ENCODE measurements at regions not wholly inside any gene's neighbourhood (a gene's known extent, or its start where the extent isn't known, plus 50 kb on each side); places are given as distances from the start of the nearest gene placed in this dataset.

GRCh38 chr16:9197957-9198661, 106.7 kb downstream of the HAPSTR1 start:
- no peak overlapping the region for H3K27ac ChIP-seq (ENCODE audit: low read length)
- no peak overlapping the region for H3K4me3 ChIP-seq (ENCODE audit: low read depth in 1 of 2, low read length in 2 of 2)
- H3K36me3 ChIP-seq (ENCODE audit: insufficient read depth, low read length) = no peaks in the 10 kb centered on the region
- DNase-seq = no peak
- no peaks in the 10 kb centered on the region for H3K79me2 ChIP-seq (ENCODE audit: insufficient read depth, low read length)
- no peak overlapping the region for H3K9ac ChIP-seq (ENCODE audit: low read depth, low read length)
- H2AFZ ChIP-seq (ENCODE audit: low read depth, low read length) = no peak overlapping the region
- H4K20me1 ChIP-seq (ENCODE audit: insufficient read depth, low read length) = no peaks in the 10 kb centered on the region
- no peak overlapping the region for H3K4me2 ChIP-seq (ENCODE audit: insufficient read depth, low read length)
- TF ChIP-seq, protein P1, sequence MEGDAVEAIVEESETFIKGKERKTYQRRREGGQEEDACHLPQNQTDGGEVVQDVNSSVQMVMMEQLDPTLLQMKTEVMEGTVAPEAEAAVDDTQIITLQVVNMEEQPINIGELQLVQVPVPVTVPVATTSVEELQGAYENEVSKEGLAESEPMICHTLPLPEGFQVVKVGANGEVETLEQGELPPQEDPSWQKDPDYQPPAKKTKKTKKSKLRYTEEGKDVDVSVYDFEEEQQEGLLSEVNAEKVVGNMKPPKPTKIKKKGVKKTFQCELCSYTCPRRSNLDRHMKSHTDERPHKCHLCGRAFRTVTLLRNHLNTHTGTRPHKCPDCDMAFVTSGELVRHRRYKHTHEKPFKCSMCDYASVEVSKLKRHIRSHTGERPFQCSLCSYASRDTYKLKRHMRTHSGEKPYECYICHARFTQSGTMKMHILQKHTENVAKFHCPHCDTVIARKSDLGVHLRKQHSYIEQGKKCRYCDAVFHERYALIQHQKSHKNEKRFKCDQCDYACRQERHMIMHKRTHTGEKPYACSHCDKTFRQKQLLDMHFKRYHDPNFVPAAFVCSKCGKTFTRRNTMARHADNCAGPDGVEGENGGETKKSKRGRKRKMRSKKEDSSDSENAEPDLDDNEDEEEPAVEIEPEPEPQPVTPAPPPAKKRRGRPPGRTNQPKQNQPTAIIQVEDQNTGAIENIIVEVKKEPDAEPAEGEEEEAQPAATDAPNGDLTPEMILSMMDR (IDR thresholded peaks at IDR 0.05; ENCODE audit: borderline replicate concordance, extremely low read depth, low read length, poor library complexity, severe bottlenecking) = no peak
- no peak for TF ChIP-seq EZH2 (IDR thresholded peaks at IDR 0.05; ENCODE audit: borderline replicate concordance, low read depth, low read length, severe bottlenecking)
- H3K27me3 ChIP-seq (ENCODE audit: insufficient read depth, low read length, poor library complexity) = no peaks in the 10 kb centered on the region
- H3K9me3 ChIP-seq (ENCODE audit: insufficient read depth, low read length, severe bottlenecking) = no peaks in the 10 kb centered on the region
- H3K4me1 ChIP-seq (ENCODE audit: insufficient read depth, low read length) = no peaks in the 10 kb centered on the region
- no peak for ATAC-seq (ENCODE audit: insufficient read depth, low read depth)

DNA sequence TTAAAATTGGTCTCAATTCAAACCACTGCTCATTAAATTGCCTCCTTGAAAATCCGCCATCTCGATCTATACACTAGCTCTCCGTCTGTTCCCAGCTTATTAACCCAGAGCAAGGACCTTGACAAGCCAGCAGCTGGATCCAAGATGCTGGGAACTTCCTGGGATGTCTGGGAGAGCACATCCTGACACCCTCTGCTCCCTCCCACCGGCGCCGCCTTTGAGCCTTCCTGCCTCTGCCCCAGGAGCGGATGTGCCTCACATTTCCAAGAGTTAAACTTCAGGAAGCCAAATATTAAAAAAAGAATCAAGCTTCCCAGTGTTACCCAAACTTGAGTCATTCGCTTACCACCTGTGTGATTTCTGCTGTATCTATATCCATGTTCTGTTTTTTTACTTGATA, 107.9 kb downstream of the HAPSTR1 start:
- no peak for TF ChIP-seq EZH2 (IDR thresholded peaks at IDR 0.05; ENCODE audit: borderline replicate concordance, low read depth, low read length, severe bottlenecking)
- TF ChIP-seq, protein P1 (IDR thresholded peaks at IDR 0.05; ENCODE audit: borderline replicate concordance, extremely low read depth, low read length, poor library complexity, severe bottlenecking) = no peak
- DNase-seq = no peak

DNA sequence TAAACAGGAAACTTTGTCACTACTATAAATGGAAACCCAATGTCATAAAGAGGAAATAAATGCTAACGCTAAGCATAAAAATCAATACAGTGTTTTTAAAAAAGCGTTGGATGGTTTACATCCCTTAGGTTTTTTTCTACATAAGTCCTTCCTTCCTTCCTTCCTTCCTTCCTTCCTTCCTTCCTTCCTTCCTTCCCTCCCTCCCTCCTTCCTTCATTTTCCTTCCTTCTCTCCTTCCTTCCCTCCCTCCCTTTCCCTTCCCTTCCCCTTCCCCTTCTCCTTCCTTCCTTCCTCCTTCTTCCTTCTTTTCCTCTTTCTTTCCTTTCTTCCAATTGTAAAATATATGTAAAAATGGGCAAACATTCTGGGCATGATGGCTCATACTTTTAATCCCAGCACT, 108.3 kb downstream of the HAPSTR1 start:
- Histone ChIP-seq H2AFZ (ENCODE audit: low read depth, low read length) (no peak overlapping the region), H4K20me1 (ENCODE audit: insufficient read depth, low read length) (no peaks in the 10 kb centered on the region), H3K4me3 (ENCODE audit: low read depth in 1 of 2, low read length in 2 of 2) (no peak overlapping the region), H3K79me2 (ENCODE audit: insufficient read depth, low read length) (no peaks in the 10 kb centered on the region), H3K4me1 (ENCODE audit: insufficient read depth, low read length) (no peaks in the 10 kb centered on the region), H3K27ac (ENCODE audit: low read length) (no peak overlapping the region), H3K36me3 (ENCODE audit: insufficient read depth, low read length) (no peaks in the 10 kb centered on the region), H3K9me3 (ENCODE audit: insufficient read depth, low read length, severe bottlenecking) (no peaks in the 10 kb centered on the region), H3K27me3 (ENCODE audit: insufficient read depth, low read length, poor library complexity) (no peaks in the 10 kb centered on the region), H3K4me2 (ENCODE audit: insufficient read depth, low read length) (no peak overlapping the region), H3K9ac (ENCODE audit: low read depth, low read length) (no peak overlapping the region)
- TF ChIP-seq EZH2 (IDR thresholded peaks at IDR 0.05; ENCODE audit: borderline replicate concordance, low read depth, low read length, severe bottlenecking) = no peak
- TF ChIP-seq, protein P1 (IDR thresholded peaks at IDR 0.05; ENCODE audit: borderline replicate concordance, extremely low read depth, low read length, poor library complexity, severe bottlenecking) = no peak
- ATAC-seq (ENCODE audit: insufficient read depth, low read depth) (no peak), DNase-seq (no peak)

More for the DNA sequence above, 107.9 kb downstream of the HAPSTR1 start:
- Histone ChIP-seq H3K4me3 (ENCODE audit: low read depth in 1 of 2, low read length in 2 of 2) (no peak overlapping the region), H2AFZ (ENCODE audit: low read depth, low read length) (no peak overlapping the region), H3K9me3 (ENCODE audit: insufficient read depth, low read length, severe bottlenecking) (no peaks in the 10 kb centered on the region), H3K36me3 (ENCODE audit: insufficient read depth, low read length) (no peaks in the 10 kb centered on the region), H3K4me1 (ENCODE audit: insufficient read depth, low read length) (no peaks in the 10 kb centered on the region), H3K79me2 (ENCODE audit: insufficient read depth, low read length) (no peaks in the 10 kb centered on the region), H3K4me2 (ENCODE audit: insufficient read depth, low read length) (no peak overlapping the region), H3K9ac (ENCODE audit: low read depth, low read length) (no peak overlapping the region), H4K20me1 (ENCODE audit: insufficient read depth, low read length) (no peaks in the 10 kb centered on the region), H3K27ac (ENCODE audit: low read length) (no peak overlapping the region), H3K27me3 (ENCODE audit: insufficient read depth, low read length, poor library complexity) (no peaks in the 10 kb centered on the region)
- no peak for ATAC-seq (ENCODE audit: insufficient read depth, low read depth)

All from DND-41 (cell line).